ENCODE measurements at regions not wholly inside any gene's neighbourhood (a gene's known extent, or its start where the extent isn't known, plus 50 kb on each side); places are given as distances from the start of the nearest gene placed in this dataset.

- TF ChIP-seq CTCF (conservative IDR thresholded peaks at IDR 0.05): no peak
- H3K27ac ChIP-seq: no peak overlapping the region
Observed at GRCh38 chr13:36551445-36551844, 119.2 kb downstream of the CCNA1 start.

- H3K27ac ChIP-seq: no peak overlapping the region
Observed at GRCh38 chr13:36552334-36552733, 120.0 kb downstream of the CCNA1 start.

GRCh38 chr13:36553491-36553890 lies 120.3 kb upstream of the SERTM1 start:
- TF ChIP-seq CTCF (conservative IDR thresholded peaks at IDR 0.05): no peak
- no peak overlapping the region for H3K27ac ChIP-seq

More at GRCh38 chr13:36552334-36552733, 120.0 kb downstream of the CCNA1 start:
- TF ChIP-seq CTCF (conservative IDR thresholded peaks at IDR 0.05): no peak

GRCh38 chr13:36555151-36555986 lies 118.5 kb upstream of the SERTM1 start:
- H3K27ac ChIP-seq: no peak overlapping the region

GRCh38 chr13:36559375-36559774 lies 114.4 kb upstream of the SERTM1 start:
- no peak overlapping the region for H3K27ac ChIP-seq
- no peak for TF ChIP-seq CTCF (conservative IDR thresholded peaks at IDR 0.05)

More at GRCh38 chr13:36555151-36555986, 118.5 kb upstream of the SERTM1 start:
- no peak for TF ChIP-seq CTCF (conservative IDR thresholded peaks at IDR 0.05)

- no peak for TF ChIP-seq CTCF (conservative IDR thresholded peaks at IDR 0.05)
- no peak overlapping the region for H3K27ac ChIP-seq
Observed at GRCh38 chr13:36567485-36567884, 106.3 kb upstream of the SERTM1 start.

GRCh38 chr13:36570489-36570888 lies 103.3 kb upstream of the SERTM1 start:
- no peak overlapping the region for H3K27ac ChIP-seq
- TF ChIP-seq CTCF (conservative IDR thresholded peaks at IDR 0.05): no peak

Data from VCaP (cell line).